Panc1 (cell line): ENCODE measurements at regions not wholly inside any gene's neighbourhood (a gene's known extent, or its start where the extent isn't known, plus 50 kb on each side); places are given as distances from the start of the nearest gene placed in this dataset.

Experiments
- CTCF ChIP-seq: fragments of 450-650 bp; IDR thresholded peaks from 2 replicates; pipeline ENCODE4 v1.5.1; 2017; ENCODE audit warnings: mild to moderate bottlenecking
- POLR2AphosphoS5 ChIP-seq: IDR thresholded peaks from 2 replicates; pipeline ENCODE4 v1.6.1; 2012; ENCODE audit warnings: mild to moderate bottlenecking, low read depth, low read length, moderate library complexity
- SIN3A ChIP-seq: IDR thresholded peaks from 2 replicates; pipeline ENCODE4 v1.6.1; 2012; ENCODE audit warnings: low read depth, mild to moderate bottlenecking, low read length, moderate library complexity, borderline replicate concordance; ENCODE audit not compliant: insufficient read depth
- TCF7L2 ChIP-seq: IDR thresholded peaks from 2 replicates; pipeline ENCODE4 v1.6.1; 2011; ENCODE audit warnings: mild to moderate bottlenecking, low read depth, low read length, inconsistent platforms
- TF ChIP-seq, protein P1 (sequence below), 2 experiments: IDR thresholded peaks; 2 replicates each; pipeline ENCODE4 v1.6.1; 2011 to 2012; ENCODE audit warnings: low read depth in 2 of 2, control low read depth in 1 of 2, low read length in 1 of 2, mild to moderate bottlenecking in 1 of 2, moderate library complexity in 1 of 2; ENCODE audit not compliant: insufficient read depth in 1 of 2

DNA sequence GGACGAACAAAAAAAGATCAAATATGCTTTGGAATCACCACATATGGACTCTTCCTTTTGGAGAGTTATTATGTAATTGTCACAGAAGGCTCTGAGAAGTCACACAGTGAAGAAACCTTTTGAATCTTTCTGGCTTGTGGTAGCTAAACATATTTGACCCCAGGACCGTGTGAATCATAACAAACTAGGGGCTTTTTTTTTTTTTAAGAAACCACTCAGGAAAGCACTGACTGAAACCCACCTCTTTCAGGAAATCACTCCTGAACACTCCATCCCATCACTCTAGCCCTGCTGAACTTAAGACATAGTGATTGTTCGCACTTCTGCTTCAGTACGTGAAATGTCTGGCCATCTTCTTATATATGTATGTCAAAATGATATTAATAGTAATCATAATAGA is 495.9 kb upstream of the ARID1B start:
- no peak for TF ChIP-seq CTCF
- TF ChIP-seq, protein P1, sequence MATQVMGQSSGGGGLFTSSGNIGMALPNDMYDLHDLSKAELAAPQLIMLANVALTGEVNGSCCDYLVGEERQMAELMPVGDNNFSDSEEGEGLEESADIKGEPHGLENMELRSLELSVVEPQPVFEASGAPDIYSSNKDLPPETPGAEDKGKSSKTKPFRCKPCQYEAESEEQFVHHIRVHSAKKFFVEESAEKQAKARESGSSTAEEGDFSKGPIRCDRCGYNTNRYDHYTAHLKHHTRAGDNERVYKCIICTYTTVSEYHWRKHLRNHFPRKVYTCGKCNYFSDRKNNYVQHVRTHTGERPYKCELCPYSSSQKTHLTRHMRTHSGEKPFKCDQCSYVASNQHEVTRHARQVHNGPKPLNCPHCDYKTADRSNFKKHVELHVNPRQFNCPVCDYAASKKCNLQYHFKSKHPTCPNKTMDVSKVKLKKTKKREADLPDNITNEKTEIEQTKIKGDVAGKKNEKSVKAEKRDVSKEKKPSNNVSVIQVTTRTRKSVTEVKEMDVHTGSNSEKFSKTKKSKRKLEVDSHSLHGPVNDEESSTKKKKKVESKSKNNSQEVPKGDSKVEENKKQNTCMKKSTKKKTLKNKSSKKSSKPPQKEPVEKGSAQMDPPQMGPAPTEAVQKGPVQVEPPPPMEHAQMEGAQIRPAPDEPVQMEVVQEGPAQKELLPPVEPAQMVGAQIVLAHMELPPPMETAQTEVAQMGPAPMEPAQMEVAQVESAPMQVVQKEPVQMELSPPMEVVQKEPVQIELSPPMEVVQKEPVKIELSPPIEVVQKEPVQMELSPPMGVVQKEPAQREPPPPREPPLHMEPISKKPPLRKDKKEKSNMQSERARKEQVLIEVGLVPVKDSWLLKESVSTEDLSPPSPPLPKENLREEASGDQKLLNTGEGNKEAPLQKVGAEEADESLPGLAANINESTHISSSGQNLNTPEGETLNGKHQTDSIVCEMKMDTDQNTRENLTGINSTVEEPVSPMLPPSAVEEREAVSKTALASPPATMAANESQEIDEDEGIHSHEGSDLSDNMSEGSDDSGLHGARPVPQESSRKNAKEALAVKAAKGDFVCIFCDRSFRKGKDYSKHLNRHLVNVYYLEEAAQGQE (IDR thresholded peaks at IDR 0.05; ENCODE audit: insufficient read depth in 1 of 2, low read depth in 2 of 2, low read length in 1 of 2) = no peak
- no peak for TF ChIP-seq SIN3A
- TF ChIP-seq TCF7L2 = no peak
- TF ChIP-seq POLR2AphosphoS5 = no peak
